ENCODE measurements at regions not wholly inside any gene's neighbourhood (a gene's known extent, or its start where the extent isn't known, plus 50 kb on each side); places are given as distances from the start of the nearest gene placed in this dataset.
"Not testable (repeated sequence)": the region's sequence is repeated elsewhere in the genome, so short reads cannot be mapped to it uniquely, and the experiment has no call there.

- no peak for DNase-seq
Observed at GRCh38 chr10:71086439-71087080, 125.8 kb upstream of the UNC5B start.

- no peak for DNase-seq
Observed at GRCh38 chr10:71087622-71088021, 124.7 kb upstream of the UNC5B start.

- no peak for DNase-seq
Observed at GRCh38 chr10:71088054-71088453, 124.3 kb upstream of the UNC5B start.

- not testable (repeated sequence) for DNase-seq
Observed at GRCh38 chr10:71088578-71088977, 123.8 kb upstream of the UNC5B start.

GRCh38 chr10:71089162-71089561, 123.2 kb upstream of the UNC5B start:
- DNase-seq = no peak

DNA sequence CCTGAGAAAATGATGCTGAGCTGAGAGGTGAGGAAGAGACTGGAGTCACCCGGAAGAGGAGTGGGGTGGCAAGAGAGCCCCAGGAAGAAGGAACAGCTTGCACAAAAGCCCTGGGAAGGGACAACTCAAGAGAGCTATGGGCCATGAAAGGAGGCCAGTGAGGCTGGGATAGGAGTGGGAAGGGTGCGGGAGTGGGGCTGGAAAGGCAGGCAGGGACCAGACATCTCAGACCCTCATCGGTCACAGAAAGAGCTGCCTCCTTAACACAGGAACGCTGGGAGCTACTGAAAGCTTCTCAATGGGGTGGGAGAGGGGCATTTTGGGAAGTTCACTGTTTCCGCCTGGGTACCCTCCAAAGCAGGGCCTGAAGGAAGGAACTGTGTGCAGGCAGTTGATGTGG, 122.0 kb upstream of the UNC5B start:
- DNase-seq = no peak

- DNase-seq = no peak
Observed at GRCh38 chr10:71090801-71091200, 121.6 kb upstream of the UNC5B start.

GRCh38 chr10:71092812-71093401, 119.5 kb upstream of the UNC5B start:
- DNase-seq = no peak

DNA sequence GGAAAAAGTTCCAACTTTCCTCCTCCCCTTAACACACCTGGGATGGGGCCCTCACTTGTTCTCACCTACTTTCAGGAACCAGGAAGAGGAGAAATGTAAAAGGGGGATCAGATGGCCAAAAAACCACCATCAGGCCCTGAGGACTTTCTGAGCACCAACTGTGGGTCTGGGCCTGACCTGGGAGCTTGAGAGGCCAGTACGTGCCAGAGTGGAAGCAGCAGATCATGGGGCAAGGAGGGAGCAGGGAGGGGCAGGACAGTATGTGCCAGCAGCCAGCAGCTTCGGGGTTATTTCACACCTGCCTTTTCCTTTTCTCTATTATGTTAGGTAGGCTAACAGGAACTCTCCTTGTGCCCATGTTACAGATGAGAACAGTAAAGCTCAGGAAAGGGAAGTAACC, 118.8 kb upstream of the UNC5B start:
- no peak for DNase-seq

GRCh38 chr10:71094712-71095390, 117.5 kb upstream of the UNC5B start:
- peak; percentile 45 for DNase-seq

- DNase-seq = no peak
Observed at GRCh38 chr10:71099731-71100361, 112.5 kb upstream of the UNC5B start.

DNA sequence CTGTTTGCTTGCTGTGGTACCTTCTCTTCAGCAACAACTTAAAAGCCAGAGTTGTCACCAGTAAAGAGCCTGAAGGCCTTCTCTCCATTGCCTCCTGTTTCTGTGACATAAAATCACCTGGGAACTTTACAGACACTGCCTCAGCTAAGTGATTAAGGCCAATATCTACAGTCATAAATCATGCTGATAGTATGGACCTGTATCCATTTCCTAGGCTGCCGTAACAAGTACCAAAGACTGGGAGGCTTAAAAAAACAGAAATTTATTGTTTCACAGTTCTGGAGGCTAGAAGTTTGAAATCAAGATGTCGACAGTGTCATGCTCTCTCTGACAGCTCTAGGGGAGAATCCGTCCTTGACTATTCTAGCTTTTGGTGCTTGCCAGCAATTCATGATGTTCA, 108.4 kb upstream of the UNC5B start:
- DNase-seq = no peak

DNA sequence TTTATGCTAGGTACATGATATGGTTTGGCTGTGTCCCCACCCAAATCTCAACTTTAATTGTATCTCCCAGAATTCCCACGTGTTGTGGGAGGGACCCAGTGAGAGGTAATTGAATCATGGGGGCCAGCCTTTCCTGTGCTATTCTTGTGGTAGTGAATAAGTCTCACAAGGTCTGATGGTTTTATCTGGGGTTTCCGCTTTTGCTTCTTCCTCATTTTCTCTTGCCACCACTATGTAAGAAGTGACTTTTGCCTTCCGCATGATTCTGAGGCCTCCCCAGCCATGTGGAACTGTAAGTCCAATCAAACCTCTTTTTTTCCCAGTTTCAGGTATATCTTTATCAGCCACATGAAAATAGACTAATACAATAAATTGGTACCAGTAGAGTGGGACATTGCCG, 106.2 kb upstream of the UNC5B start:
- not testable (repeated sequence) for DNase-seq

DNA sequence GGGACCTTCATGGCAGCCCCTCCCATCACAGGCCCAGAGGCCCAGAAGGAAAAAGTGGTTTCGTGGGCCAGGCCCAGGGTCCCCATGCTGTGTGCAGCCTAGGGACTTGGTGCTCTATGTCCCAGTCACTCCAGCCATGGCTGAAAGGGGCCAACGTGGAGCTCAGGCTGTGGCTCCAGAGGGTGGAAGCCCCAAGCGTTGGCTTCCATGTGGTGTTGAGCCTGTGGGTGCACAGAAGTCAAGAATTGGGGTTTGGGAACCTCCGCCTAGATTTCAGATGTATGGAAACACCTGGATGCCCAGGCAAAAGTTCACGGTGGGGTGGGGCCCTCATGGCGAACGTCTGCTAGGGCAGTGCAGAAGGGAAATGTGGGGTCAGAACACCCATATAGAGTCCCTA, 105.3 kb upstream of the UNC5B start:
- DNase-seq = not testable (repeated sequence)

DNA sequence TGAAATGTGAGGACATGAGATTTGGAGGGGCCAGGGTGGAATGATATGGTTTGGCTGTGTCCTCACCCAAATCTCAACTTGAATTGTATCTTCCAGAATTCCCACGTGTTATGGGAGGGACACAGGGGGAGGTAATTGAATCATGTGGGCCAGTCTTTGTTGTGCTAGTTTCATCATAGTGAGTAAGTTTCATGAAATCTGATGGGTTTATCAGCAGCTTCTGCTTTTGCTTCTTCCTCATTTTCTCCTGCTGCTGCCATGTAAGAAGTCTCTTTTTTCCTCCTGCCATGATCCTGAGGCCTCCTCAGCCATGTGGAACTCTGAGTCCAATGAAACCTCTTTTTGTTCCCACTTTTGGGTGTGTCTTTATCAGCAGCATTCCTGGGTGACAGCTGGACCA, 104.3 kb upstream of the UNC5B start:
- DNase-seq = not testable (repeated sequence)

- DNase-seq = no peak
Observed at GRCh38 chr10:71112138-71112785, 100.1 kb upstream of the UNC5B start.

DNA sequence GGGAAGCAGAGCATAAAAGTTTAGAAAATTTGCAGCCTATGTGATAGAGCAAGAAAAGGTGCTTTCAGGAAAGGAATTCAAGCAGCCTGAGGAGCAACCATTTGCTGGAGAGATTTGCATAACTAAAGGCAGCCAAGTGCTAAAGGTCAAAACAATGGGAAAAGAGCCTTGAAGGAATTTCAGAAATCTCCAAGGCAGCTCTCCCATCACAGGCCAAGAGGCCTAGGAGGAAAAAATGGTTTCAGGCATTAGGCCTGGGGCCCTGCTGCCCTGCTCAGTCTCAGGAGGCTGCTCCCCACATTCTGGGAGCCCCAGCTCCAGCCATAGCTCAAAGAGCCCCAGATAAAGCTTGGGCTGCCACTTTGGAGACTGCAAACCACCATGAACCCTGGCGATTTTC, 95.9 kb upstream of the UNC5B start:
- no peak for DNase-seq

GRCh38 chr10:71117589-71117988, 94.8 kb upstream of the UNC5B start:
- not testable (repeated sequence) for DNase-seq

DNA sequence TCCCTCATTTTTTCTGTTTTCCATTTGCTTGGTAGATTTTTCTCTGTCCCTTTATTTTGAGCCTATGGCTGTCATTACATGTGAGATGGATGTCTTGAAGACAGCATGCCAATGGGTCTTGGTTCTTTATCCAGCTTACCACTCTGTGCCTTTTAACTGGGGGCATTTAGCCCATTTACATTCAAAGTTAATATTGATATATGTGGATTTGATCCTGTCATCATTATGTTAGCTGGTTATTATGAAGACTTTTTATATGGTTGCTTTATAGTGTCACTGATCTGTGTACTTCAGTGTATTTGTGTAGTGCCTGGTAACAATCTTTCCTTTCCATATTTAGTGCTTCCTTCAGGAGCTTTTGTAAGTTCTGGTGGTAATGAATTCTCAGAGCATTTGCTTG, 89.3 kb upstream of the UNC5B start:
- DNase-seq = no peak

GRCh38 chr10:71124921-71125748, 87.2 kb upstream of the UNC5B start:
- DNase-seq = no peak

GRCh38 chr10:71125749-71126107, 86.6 kb upstream of the UNC5B start:
- DNase-seq = no peak

GRCh38 chr10:71126432-71126831, 85.9 kb upstream of the UNC5B start:
- no peak for DNase-seq

- DNase-seq = no peak
Observed at GRCh38 chr10:71127104-71127503, 85.3 kb upstream of the UNC5B start.
